GM19395 (cell line): ENCODE measurements at regions not wholly inside any gene's neighbourhood (a gene's known extent, or its start where the extent isn't known, plus 50 kb on each side); places are given as distances from the start of the nearest gene placed in this dataset.
A peak's percentile ranks its signal among the peaks of the same experiment; 100 is the strongest.

ENCODE experiments used
- ATAC-seq: cut with Tn5 transposase; IDR thresholded peaks from one replicate; pipeline ENCODE4 v1.9.1; 2021; ENCODE audit warnings: mild to moderate bottlenecking, moderate library complexity; ENCODE audit not compliant: unreplicated experiment

- no peak for ATAC-seq
Observed at GRCh38 chr13:39965309-39965708, 309.8 kb downstream of the COG6 start.

- ATAC-seq, result no peak
Observed at GRCh38 chr13:39967199-39967959, 311.9 kb downstream of the COG6 start.

- ATAC-seq, result no peak
Observed at GRCh38 chr13:39968646-39969475, 313.4 kb downstream of the COG6 start.

- no peak for ATAC-seq
Observed at GRCh38 chr13:39970177-39970846, 314.9 kb downstream of the COG6 start.

GRCh38 chr13:39971526-39971925, 316.1 kb downstream of the COG6 start:
- ATAC-seq, result no peak

- ATAC-seq, result no peak
Observed at GRCh38 chr13:39976481-39976880, 321.0 kb downstream of the COG6 start.

- ATAC-seq, result no peak
Observed at GRCh38 chr13:39981056-39981455, 325.6 kb downstream of the COG6 start.

GRCh38 chr13:39982745-39983144, 327.3 kb downstream of the COG6 start:
- no peak for ATAC-seq

GRCh38 chr13:39985071-39985470, 329.6 kb downstream of the COG6 start:
- no peak for ATAC-seq

GRCh38 chr13:39988351-39988750, 332.9 kb downstream of the COG6 start:
- ATAC-seq, result no peak

- no peak for ATAC-seq
Observed at GRCh38 chr13:39998166-39998565, 342.7 kb downstream of the COG6 start.

GRCh38 chr13:40002016-40002415, 346.6 kb downstream of the COG6 start:
- no peak for ATAC-seq

GRCh38 chr13:40013554-40013953, 358.1 kb downstream of the COG6 start:
- no peak for ATAC-seq

GRCh38 chr13:40016953-40017660, 361.6 kb downstream of the COG6 start:
- ATAC-seq, result no peak

- no peak for ATAC-seq
Observed at GRCh38 chr13:40017662-40018262, 362.3 kb downstream of the COG6 start.

- ATAC-seq, result no peak
Observed at GRCh38 chr13:40023595-40024203, 368.2 kb downstream of the COG6 start.

GRCh38 chr13:40024204-40024966, 368.9 kb downstream of the COG6 start:
- no peak for ATAC-seq

GRCh38 chr13:40024967-40025714, 369.7 kb downstream of the COG6 start:
- ATAC-seq, result no peak

GRCh38 chr13:40026174-40026585, 370.7 kb downstream of the COG6 start:
- peak; percentile 94 for ATAC-seq
